ENCODE measurements at regions not wholly inside any gene's neighbourhood (a gene's known extent, or its start where the extent isn't known, plus 50 kb on each side); places are given as distances from the start of the nearest gene placed in this dataset. TPM values are rescaled to one million over a fixed set of nuclear protein-coding genes. Genes with fewer than 3 reads are reported as not detected.

GRCh38 chr12:47286676-47287075 lies 206.9 kb upstream of the AMIGO2 start:
- Histone ChIP-seq H3K4me3 (no peak overlapping the region), H3K27ac (no peak overlapping the region), H3K36me3 (no peaks in the 10 kb centered on the region), H3K9me3 (no peaks in the 10 kb centered on the region), H3K27me3 (ENCODE audit: low read depth) (no peaks in the 10 kb centered on the region), H3K4me1 (no peaks in the 10 kb centered on the region)
- intact Hi-C loops (cut with DNase I), result no loop called here
- DNase-seq (no peak), ATAC-seq (no peak)
- TF ChIP-seq CTCF (IDR thresholded peaks at IDR 0.05), result no peak

Small RNA genes in the stretch of these regions (microRNA-seq; reads per million reads assigned to microRNA genes)
- gene MIR4494 (ENCODE audit: borderline number of aligned reads), result not detected
